SH-SY5Y (cell line): ENCODE measurements at regions not wholly inside any gene's neighbourhood (a gene's known extent, or its start where the extent isn't known, plus 50 kb on each side); places are given as distances from the start of the nearest gene placed in this dataset.

ENCODE experiments used
- GATA2 ChIP-seq: IDR thresholded peaks from 2 replicates; pipeline ENCODE4 v1.6.1; 2011; ENCODE audit warnings: mild to moderate bottlenecking, low read depth, low read length
- GATA3 ChIP-seq: IDR thresholded peaks from 2 replicates; pipeline ENCODE4 v1.6.1; 2011; ENCODE audit warnings: low read depth, mild to moderate bottlenecking, low read length, moderate library complexity

DNA sequence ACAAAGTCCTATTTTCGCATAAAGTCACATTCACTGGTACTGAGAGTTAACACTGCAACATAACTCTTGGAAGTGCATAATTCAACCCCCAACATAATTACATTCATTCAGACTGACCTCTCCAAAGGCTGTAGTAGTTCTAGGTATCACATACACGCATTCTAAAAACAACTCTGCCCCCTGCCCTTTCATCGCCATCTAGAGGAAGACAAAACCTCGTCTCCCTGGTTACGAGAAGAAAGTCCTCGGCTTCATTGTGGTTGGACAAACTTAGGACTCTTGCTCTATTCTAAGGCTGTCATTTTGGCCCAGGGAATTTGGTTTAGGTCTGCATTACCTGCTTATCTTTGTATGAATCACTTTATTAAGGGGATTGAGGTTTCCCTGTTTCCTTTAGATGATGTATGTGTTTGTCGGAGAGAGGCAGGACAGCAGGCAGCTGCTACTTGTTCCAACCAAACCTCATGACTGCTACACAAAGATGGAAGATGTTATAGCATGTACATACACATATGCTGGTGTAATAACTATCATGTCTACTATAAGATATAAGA lies 215.4 kb upstream of the NRXN1 start:
- TF ChIP-seq GATA3 (no peak), GATA2 (no peak)
